GM21529 (cell line): ENCODE measurements at regions not wholly inside any gene's neighbourhood (a gene's known extent, or its start where the extent isn't known, plus 50 kb on each side); places are given as distances from the start of the nearest gene placed in this dataset.
"Not testable (repeated sequence)": the region's sequence is repeated elsewhere in the genome, so short reads cannot be mapped to it uniquely, and the experiment has no call there.

Source experiments
- ATAC-seq: cut with Tn5 transposase; IDR thresholded peaks from one replicate; pipeline ENCODE4 v1.9.1; 2021; ENCODE audit not compliant: unreplicated experiment

DNA sequence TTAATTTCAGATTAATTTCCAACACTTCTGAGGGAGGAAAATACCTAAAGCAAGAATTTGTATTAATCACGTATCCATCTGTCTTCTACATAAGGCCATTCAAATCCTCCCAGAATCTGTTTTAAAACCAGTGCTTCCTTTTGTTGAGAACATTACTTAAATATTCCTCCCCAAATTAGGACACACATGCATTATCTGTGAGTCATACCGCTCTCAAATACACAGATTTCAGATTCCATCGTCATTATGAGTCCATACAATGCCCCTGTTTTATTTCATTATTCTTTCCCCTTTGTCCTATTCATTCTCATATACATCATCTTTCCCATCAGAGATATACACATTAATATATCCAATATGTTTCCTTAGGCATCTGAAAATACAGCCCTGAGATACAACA lies 57.3 kb upstream of the PRSS12 start:
- no peak for ATAC-seq

- ATAC-seq, result no peak
Measured at GRCh38 chr4:118417325-118417724, 64.5 kb upstream of the PRSS12 start.

GRCh38 chr4:118417800-118418199 lies 65.0 kb upstream of the PRSS12 start:
- ATAC-seq, result not testable (repeated sequence)

DNA sequence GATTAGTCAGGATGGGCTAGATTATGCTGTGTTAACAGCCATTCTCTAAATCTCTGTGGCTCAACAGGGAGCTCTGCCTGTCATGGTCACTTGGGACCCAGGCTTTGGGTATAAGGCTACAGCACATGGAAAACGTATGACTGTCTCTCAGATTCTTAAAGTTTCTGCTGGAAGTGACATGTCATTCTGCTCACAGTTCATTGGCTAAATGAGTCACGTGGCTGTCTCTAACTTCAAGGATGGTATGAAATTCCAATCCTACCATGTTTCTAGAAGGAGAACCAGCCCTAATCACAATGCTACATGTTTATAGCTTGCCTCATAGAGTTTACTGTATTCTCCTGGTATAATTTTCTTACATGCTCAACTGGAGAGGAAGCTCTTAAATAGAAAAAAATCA lies 65.6 kb upstream of the PRSS12 start:
- ATAC-seq, result not testable (repeated sequence)

- ATAC-seq, result not testable (repeated sequence)
Measured at GRCh38 chr4:118419626-118420025, 66.8 kb upstream of the PRSS12 start.

DNA sequence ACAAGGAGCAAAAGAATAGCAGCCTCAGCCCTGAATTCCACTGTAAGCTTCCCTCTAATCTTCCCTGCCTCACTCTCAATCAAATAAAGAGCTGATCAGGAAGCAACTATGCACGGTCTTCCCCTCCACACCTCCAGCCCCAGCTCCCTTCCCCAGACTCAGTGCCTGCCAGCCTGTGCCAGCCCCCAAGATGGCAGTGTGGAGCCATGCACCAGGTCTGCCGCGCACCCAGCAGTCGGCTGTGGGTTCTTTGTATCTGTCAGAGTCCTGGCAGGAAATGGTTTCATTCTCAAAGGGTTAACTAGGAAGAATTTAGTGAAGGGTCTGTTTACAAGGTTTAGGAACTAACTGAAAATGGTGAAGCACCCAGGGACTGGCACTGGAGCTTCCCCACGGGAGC lies 71.3 kb upstream of the PRSS12 start:
- not testable (repeated sequence) for ATAC-seq

DNA sequence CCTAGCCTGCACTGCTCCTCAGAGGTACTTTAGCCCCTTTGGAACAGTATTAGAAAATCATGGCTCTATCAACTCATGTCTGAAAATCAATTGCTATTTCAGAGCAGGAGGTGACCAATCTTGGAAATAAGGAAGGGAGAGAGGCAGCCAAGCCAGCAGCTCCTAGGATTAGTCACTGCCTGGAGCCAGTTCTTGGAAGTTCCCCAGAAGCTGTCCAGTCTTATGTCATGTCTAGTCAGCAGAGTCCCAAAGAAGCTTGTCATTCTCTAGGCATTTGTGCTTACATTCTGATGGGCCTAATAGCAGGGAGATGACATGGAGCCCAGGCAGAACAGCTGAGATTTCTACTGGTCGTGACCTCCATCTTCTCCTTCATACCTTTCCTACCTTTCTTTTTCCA lies 76.1 kb upstream of the PRSS12 start:
- not testable (repeated sequence) for ATAC-seq

- ATAC-seq, result not testable (repeated sequence)
Measured at GRCh38 chr4:118432359-118432758, 79.6 kb upstream of the PRSS12 start.

- not testable (repeated sequence) for ATAC-seq
Measured at GRCh38 chr4:118433612-118434375, 81.0 kb upstream of the PRSS12 start.

DNA sequence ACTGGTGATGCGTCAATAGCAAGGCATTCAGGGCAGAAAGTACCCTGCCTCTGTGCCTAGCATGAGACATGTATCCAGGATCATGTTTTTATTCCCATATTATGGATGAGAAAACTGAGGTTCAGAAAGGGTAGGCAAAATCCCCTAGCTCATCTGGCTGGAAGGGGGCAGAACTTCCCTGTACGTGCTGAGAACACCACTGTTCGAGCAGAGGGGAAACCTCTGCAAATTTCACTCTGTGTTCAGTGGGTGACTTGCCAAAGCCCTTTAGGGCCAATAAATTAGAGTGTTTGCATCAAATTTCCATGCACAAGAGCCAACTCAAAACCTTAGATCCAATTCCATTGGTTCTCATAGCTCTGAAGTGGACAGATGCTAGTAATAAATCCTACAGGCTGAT lies 82.6 kb upstream of the PRSS12 start:
- ATAC-seq, result not testable (repeated sequence)

GRCh38 chr4:118442115-118442837 lies 89.5 kb upstream of the PRSS12 start:
- not testable (repeated sequence) for ATAC-seq

GRCh38 chr4:118447397-118447796 lies 94.6 kb upstream of the PRSS12 start:
- ATAC-seq, result not testable (repeated sequence)

GRCh38 chr4:118454857-118455256 lies 102.1 kb upstream of the PRSS12 start:
- ATAC-seq, result not testable (repeated sequence)

GRCh38 chr4:118461435-118461834 lies 108.6 kb upstream of the PRSS12 start:
- ATAC-seq, result not testable (repeated sequence)

- not testable (repeated sequence) for ATAC-seq
Measured at GRCh38 chr4:118465831-118466230, 113.0 kb upstream of the PRSS12 start.

GRCh38 chr4:118474001-118474626 lies 121.3 kb upstream of the PRSS12 start:
- not testable (repeated sequence) for ATAC-seq

DNA sequence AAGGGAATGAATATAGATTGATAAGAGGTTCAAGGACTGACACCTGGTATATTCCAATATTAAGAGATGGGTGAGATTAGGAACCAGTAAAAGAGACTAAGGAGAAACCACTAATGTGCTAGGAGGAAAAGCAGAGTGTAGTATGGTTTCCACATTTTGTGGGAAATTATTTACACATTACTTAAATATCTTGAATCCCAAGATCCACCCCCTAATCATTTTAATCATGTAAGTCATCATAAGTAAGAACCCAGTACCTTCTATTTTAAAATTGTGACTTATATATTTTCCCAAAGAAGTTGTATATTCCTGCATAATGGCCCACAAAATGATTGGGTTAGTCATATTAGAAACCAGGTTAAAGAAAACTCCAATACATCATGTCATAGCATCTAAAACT lies 122.0 kb upstream of the PRSS12 start:
- not testable (repeated sequence) for ATAC-seq

GRCh38 chr4:118475901-118476300 lies 123.1 kb upstream of the PRSS12 start:
- not testable (repeated sequence) for ATAC-seq

- not testable (repeated sequence) for ATAC-seq
Measured at GRCh38 chr4:118477826-118478225, 125.0 kb upstream of the PRSS12 start.

DNA sequence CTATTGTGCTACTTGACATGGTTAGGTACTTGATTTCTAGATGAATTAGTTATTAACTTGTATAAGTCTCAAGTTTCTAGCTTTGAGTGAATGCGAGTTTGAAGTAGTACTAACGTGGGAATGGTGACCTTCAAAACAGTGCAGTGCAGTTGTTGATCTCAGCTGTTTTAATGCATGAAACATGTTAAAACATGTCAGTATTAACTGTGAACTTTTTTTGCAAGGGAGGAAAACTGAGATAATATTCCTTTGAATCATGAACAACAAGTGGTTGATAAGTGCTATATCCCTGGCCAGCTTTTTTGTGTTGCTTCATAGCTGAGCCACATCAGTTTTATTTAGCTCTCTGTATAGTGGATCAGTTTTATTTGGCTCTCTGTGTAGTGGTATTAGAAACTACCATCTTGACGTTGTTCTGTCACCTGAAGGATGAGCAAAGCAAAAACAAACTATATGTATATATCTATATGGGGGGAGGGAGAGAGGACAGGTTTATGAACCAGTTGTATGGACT lies 133.1 kb upstream of the PRSS12 start:
- ATAC-seq, result not testable (repeated sequence)

DNA sequence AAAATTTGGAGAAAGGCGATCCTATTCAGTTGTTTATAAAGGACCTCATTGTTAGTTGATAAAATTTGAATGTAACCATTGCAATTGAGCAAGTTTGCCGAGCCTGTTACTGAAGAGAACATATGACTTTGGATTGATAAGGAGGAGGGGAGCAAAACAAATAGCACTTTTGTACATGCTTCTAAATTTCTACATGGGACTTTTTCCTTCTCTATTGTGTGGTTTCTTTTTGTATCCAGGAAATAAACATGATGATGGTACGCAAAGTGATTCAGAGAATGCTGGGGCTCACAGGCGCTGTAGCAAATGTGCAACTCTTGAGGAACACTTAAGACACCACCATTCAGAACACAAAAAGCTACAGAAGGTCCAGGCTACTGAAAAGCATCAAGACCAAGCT lies 140.2 kb upstream of the PRSS12 start:
- not testable (repeated sequence) for ATAC-seq
